ENCODE measurements at regions not wholly inside any gene's neighbourhood (a gene's known extent, or its start where the extent isn't known, plus 50 kb on each side); places are given as distances from the start of the nearest gene placed in this dataset.

GRCh38 chr13:48146636-48147035 lies 51.7 kb upstream of the MED4 start (continued):
- no peak for TF ChIP-seq E2F5 (CRISPR knock-in tag; IDR thresholded peaks at IDR 0.05)
- no peak for TF ChIP-seq ZNF263 (CRISPR knock-in tag; IDR thresholded peaks at IDR 0.05; ENCODE audit: low read depth)
- TF ChIP-seq ARID4B (CRISPR knock-in tag; IDR thresholded peaks at IDR 0.05; ENCODE audit: borderline replicate concordance) = no peak
- no peak for TF ChIP-seq MYBL2 (CRISPR knock-in tag; IDR thresholded peaks at IDR 0.05)
- TF ChIP-seq, protein P1, sequence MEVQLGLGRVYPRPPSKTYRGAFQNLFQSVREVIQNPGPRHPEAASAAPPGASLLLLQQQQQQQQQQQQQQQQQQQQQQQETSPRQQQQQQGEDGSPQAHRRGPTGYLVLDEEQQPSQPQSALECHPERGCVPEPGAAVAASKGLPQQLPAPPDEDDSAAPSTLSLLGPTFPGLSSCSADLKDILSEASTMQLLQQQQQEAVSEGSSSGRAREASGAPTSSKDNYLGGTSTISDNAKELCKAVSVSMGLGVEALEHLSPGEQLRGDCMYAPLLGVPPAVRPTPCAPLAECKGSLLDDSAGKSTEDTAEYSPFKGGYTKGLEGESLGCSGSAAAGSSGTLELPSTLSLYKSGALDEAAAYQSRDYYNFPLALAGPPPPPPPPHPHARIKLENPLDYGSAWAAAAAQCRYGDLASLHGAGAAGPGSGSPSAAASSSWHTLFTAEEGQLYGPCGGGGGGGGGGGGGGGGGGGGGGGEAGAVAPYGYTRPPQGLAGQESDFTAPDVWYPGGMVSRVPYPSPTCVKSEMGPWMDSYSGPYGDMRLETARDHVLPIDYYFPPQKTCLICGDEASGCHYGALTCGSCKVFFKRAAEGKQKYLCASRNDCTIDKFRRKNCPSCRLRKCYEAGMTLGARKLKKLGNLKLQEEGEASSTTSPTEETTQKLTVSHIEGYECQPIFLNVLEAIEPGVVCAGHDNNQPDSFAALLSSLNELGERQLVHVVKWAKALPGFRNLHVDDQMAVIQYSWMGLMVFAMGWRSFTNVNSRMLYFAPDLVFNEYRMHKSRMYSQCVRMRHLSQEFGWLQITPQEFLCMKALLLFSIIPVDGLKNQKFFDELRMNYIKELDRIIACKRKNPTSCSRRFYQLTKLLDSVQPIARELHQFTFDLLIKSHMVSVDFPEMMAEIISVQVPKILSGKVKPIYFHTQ (CRISPR knock-in tag; IDR thresholded peaks at IDR 0.05) = no peak
- TF ChIP-seq ZSCAN18 (CRISPR knock-in tag; IDR thresholded peaks at IDR 0.05) = no peak
- TF ChIP-seq ZBTB43 (CRISPR knock-in tag; IDR thresholded peaks at IDR 0.05) = no peak
- TF ChIP-seq FOXP1 (CRISPR knock-in tag; IDR thresholded peaks at IDR 0.05; ENCODE audit: borderline replicate concordance) = no peak

GRCh38 chr13:48146122-48146521 lies 51.2 kb upstream of the MED4 start:
- no peak for ATAC-seq
- DNase-seq (ENCODE audit: low spot score) = no peak
- Mint-ChIP-seq H3K9me3 (peaks cover 28% of the 10 kb centered on the region), H3K36me3 (peaks cover 6% of the 10 kb centered on the region; the same call in 1 of the 2 replicates), H3K4me1 (no peaks in the 10 kb centered on the region), H3K4me3 (no peak overlapping the region), H3K27ac (no peak overlapping the region), H3K27me3 (ENCODE audit: low read depth) (0 out of 2 replicates have a peak, but pooled peaks cover 3% of the 10 kb centered on the region)
- ChIA-PET POLR2A (no interaction called here), CTCF (no interaction called here)
- TF ChIP-seq NR2C2 (CRISPR knock-in tag; IDR thresholded peaks at IDR 0.05) = no peak
- TF ChIP-seq, protein P2, sequence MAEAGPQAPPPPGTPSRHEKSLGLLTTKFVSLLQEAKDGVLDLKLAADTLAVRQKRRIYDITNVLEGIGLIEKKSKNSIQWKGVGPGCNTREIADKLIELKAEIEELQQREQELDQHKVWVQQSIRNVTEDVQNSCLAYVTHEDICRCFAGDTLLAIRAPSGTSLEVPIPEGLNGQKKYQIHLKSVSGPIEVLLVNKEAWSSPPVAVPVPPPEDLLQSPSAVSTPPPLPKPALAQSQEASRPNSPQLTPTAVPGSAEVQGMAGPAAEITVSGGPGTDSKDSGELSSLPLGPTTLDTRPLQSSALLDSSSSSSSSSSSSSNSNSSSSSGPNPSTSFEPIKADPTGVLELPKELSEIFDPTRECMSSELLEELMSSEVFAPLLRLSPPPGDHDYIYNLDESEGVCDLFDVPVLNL (CRISPR knock-in tag; IDR thresholded peaks at IDR 0.05; ENCODE audit: borderline replicate concordance, low read depth) = no peak
